ENCODE measurements at regions not wholly inside any gene's neighbourhood (a gene's known extent, or its start where the extent isn't known, plus 50 kb on each side); places are given as distances from the start of the nearest gene placed in this dataset.

GRCh38 chr9:29928072-29928471 lies 2354.8 kb upstream of the C9orf72 start:
- TF ChIP-seq CTCF (IDR thresholded peaks at IDR 0.05; ENCODE audit: control extremely low read depth in 1 of 3, insufficient read depth in 1 of 3, low read depth in 1 of 3, low read length in 3 of 3) (no peak), TAF1 (IDR thresholded peaks at IDR 0.05; ENCODE audit: low read depth, low read length) (no peak), EP300 (IDR thresholded peaks at IDR 0.05; ENCODE audit: borderline replicate concordance in 1 of 2, low read depth in 2 of 2, low read length in 2 of 2) (no peak), SRF (IDR thresholded peaks at IDR 0.05; ENCODE audit: low read depth, low read length) (no peak), JUN (IDR thresholded peaks at IDR 0.05; ENCODE audit: low read depth, low read length) (no peak), POLR2AphosphoS5 (IDR thresholded peaks at IDR 0.05; ENCODE audit: low read depth, low read length) (no peak)
- TF ChIP-seq, protein P1, sequence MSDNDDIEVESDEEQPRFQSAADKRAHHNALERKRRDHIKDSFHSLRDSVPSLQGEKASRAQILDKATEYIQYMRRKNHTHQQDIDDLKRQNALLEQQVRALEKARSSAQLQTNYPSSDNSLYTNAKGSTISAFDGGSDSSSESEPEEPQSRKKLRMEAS (IDR thresholded peaks at IDR 0.05): no peak
- TF ChIP-seq, protein P2, sequence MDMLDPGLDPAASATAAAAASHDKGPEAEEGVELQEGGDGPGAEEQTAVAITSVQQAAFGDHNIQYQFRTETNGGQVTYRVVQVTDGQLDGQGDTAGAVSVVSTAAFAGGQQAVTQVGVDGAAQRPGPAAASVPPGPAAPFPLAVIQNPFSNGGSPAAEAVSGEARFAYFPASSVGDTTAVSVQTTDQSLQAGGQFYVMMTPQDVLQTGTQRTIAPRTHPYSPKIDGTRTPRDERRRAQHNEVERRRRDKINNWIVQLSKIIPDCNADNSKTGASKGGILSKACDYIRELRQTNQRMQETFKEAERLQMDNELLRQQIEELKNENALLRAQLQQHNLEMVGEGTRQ (IDR thresholded peaks at IDR 0.05; ENCODE audit: low read length): no peak
